ENCODE measurements at regions not wholly inside any gene's neighbourhood (a gene's known extent, or its start where the extent isn't known, plus 50 kb on each side); places are given as distances from the start of the nearest gene placed in this dataset.

DNA sequence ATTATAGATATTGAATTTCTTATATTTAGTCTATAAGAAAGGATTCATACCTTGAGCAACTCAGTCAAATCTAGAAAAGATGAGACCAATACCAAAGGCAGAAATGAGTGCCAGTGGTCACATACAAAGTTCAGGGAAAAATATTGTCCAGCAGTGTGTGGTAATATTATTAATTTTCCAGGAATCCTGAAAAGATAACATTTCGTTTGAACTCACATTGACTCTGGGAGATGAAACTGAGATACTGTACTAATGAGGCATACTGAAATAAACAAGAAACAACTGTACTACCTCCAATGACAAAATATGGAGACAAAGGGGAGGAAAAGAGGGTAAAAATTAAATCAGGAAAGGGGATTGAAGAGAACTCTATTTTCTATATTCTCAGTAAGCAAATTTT lies 212.4 kb downstream of the TRAM1L1 start:
- no peak for TF ChIP-seq POLR2A (IDR thresholded peaks at IDR 0.05; ENCODE audit: low read depth, low read length)
- TF ChIP-seq, protein P1, sequence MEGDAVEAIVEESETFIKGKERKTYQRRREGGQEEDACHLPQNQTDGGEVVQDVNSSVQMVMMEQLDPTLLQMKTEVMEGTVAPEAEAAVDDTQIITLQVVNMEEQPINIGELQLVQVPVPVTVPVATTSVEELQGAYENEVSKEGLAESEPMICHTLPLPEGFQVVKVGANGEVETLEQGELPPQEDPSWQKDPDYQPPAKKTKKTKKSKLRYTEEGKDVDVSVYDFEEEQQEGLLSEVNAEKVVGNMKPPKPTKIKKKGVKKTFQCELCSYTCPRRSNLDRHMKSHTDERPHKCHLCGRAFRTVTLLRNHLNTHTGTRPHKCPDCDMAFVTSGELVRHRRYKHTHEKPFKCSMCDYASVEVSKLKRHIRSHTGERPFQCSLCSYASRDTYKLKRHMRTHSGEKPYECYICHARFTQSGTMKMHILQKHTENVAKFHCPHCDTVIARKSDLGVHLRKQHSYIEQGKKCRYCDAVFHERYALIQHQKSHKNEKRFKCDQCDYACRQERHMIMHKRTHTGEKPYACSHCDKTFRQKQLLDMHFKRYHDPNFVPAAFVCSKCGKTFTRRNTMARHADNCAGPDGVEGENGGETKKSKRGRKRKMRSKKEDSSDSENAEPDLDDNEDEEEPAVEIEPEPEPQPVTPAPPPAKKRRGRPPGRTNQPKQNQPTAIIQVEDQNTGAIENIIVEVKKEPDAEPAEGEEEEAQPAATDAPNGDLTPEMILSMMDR (conservative IDR thresholded peaks at IDR 0.05; ENCODE audit: low read depth, low read length), result no peak
- TF ChIP-seq CHD1 (IDR thresholded peaks at IDR 0.05; ENCODE audit: low read depth, low read length), result no peak
- TF ChIP-seq, protein P2, sequence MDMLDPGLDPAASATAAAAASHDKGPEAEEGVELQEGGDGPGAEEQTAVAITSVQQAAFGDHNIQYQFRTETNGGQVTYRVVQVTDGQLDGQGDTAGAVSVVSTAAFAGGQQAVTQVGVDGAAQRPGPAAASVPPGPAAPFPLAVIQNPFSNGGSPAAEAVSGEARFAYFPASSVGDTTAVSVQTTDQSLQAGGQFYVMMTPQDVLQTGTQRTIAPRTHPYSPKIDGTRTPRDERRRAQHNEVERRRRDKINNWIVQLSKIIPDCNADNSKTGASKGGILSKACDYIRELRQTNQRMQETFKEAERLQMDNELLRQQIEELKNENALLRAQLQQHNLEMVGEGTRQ (IDR thresholded peaks at IDR 0.05; ENCODE audit: low read depth, low read length), result no peak
- no peak for TF ChIP-seq RFX5 (IDR thresholded peaks at IDR 0.05; ENCODE audit: low read depth, low read length)
- TF ChIP-seq NFE2L2 (IDR thresholded peaks at IDR 0.05; ENCODE audit: low read depth, low read length), result no peak

Measured in IMR-90 (cell line).